ENCODE measurements at regions not wholly inside any gene's neighbourhood (a gene's known extent, or its start where the extent isn't known, plus 50 kb on each side); places are given as distances from the start of the nearest gene placed in this dataset.

- no peaks in the 10 kb centered on the region for H3K36me3 ChIP-seq (ENCODE audit: low read depth)
- ATAC-seq (no peak), DNase-seq (no peak)
- no peaks in the 10 kb centered on the region for H3K4me1 ChIP-seq (ENCODE audit: low read depth)
- H3K9me3 ChIP-seq, result no peaks in the 10 kb centered on the region
- H3K4me3 ChIP-seq, result no peak overlapping the region
- intact Hi-C loops (cut with DNase I, micrococcal nuclease), result no loop called here
- no peak for TF ChIP-seq CTCF (IDR thresholded peaks at IDR 0.05)
Measured at GRCh38 chr10:71067098-71067740, 145.2 kb upstream of the UNC5B start.

DNA sequence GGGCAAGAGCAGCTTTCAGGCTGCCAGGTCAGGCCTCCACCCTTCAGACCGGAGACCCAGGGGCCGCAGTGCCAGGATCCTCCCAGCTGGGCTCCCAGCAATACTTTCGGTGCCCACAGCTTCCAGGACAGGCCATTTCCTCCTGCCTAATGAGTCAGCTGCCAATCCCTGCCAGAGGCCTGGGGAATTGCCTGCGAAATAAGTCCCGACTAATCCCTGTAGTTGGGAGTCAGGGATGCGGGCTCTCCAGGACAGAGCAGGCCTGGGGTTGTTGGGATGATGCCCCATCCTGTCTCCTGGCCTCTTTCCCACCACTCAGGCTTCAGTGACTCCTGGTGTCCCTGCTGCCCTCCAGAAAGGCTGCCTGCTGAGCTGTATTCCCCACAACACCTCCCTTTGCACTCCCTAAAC, 143.5 kb upstream of the UNC5B start:
- Histone ChIP-seq H3K4me3 (no peak overlapping the region), H3K9me3 (no peaks in the 10 kb centered on the region), H3K36me3 (ENCODE audit: low read depth) (no peaks in the 10 kb centered on the region), H3K4me1 (ENCODE audit: low read depth) (no peaks in the 10 kb centered on the region)
- no peak for TF ChIP-seq CTCF (IDR thresholded peaks at IDR 0.05)
- DNase-seq (no peak), ATAC-seq (peak; percentile 7)
- intact Hi-C loops (cut with DNase I, micrococcal nuclease), result no loop called here

DNA sequence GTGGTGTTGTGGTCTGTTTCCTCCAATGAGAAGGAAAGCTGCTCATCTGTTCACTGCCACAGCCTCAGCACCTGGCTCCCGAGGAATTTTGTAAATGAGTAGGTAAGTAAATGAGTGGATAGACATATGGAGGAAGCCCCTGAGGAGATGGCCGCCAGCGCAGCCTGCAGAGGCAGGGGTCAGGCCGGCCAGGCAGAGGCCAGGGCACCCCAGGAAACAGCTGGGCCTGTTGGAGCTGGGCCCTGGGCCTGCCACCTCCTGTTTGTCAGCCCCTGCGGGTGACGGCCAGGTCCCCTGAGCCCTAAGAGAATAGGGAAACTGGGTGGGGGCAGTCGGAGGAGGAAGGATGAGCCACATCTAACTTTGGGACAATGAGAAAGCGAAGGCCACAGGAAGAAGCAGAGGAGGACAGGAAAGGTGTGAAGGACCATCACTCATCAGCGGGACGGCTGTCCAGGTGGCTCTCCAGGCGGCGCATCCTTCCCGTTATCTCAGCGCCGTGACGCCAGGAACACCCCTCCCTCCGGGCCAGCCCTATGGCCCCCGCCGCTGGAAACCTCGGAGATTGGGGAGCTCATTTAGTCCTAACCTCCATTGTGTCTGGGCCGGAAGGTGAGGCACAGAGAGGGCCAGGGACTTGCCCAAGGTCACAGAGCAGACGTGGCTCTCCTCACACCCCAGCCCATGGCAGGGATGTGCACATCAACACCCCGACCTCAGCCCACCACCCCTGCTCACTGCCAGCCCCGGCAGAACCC, 142.3 kb upstream of the UNC5B start:
- intact Hi-C loops (cut with DNase I, micrococcal nuclease), result no loop called here
- Histone ChIP-seq H3K36me3 (ENCODE audit: low read depth) (no peaks in the 10 kb centered on the region), H3K4me3 (no peak overlapping the region), H3K4me1 (ENCODE audit: low read depth) (no peaks in the 10 kb centered on the region), H3K9me3 (no peaks in the 10 kb centered on the region)
- TF ChIP-seq CTCF (IDR thresholded peaks at IDR 0.05), result no peak
- DNase-seq, result no peak
- ATAC-seq, result no peak

DNA sequence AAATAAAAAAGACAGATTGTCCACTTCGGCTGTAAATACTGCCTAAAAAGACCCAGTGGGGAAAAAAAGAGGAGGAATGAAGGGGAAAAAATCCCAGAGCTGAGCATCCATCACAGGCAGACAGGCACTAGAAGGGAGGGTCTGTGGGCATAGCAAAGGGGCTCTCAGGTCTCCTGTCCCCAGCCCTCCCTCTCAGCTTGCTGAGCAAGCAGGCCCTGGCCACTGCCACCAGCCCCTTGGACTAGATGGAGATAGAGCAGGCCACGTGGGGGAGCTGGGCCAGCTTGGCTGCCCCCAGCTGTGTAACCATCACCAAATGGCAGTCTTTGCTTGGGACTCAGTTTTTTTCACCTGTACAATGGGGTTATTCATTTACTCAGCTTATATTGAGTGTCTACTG, 141.6 kb upstream of the UNC5B start:
- Histone ChIP-seq H3K4me1 (ENCODE audit: low read depth) (no peaks in the 10 kb centered on the region), H3K9me3 (no peaks in the 10 kb centered on the region), H3K36me3 (ENCODE audit: low read depth) (no peaks in the 10 kb centered on the region), H3K4me3 (no peak overlapping the region)
- DNase-seq, result no peak
- no peak for ATAC-seq
- intact Hi-C loops (cut with DNase I, micrococcal nuclease), result no loop called here
- no peak for TF ChIP-seq CTCF (IDR thresholded peaks at IDR 0.05)

GRCh38 chr10:71072131-71072822, 140.1 kb upstream of the UNC5B start:
- Histone ChIP-seq H3K4me1 (ENCODE audit: low read depth) (no peaks in the 10 kb centered on the region), H3K36me3 (ENCODE audit: low read depth) (no peaks in the 10 kb centered on the region), H3K4me3 (no peak overlapping the region), H3K9me3 (no peaks in the 10 kb centered on the region)
- ATAC-seq (no peak), DNase-seq (no peak)
- no peak for TF ChIP-seq CTCF (IDR thresholded peaks at IDR 0.05)
- intact Hi-C loops (cut with DNase I, micrococcal nuclease), result no loop called here
